Stimulated activated effector memory CD8-positive, alpha-beta T cell treated with anti-CD3 and anti-CD28 coated beads, Interleukin-12 subunit alpha, Interleukin-12 subunit beta, amount 100 ng/mL, for 72 hours (primary cell): ENCODE measurements at regions not wholly inside any gene's neighbourhood (a gene's known extent, or its start where the extent isn't known, plus 50 kb on each side); places are given as distances from the start of the nearest gene placed in this dataset.
A peak's percentile ranks its signal among the peaks of the same experiment; 100 is the strongest.
"Not testable (repeated sequence)": the region's sequence is repeated elsewhere in the genome, so short reads cannot be mapped to it uniquely, and the experiment has no call there.

ENCODE experiments used
- ATAC-seq: fragments of 150-1000 bp; cut with Tn5 transposase; 2 replicates; pipeline ENCODE4 v1.10.0; 2021
- DNase-seq, 2 donors: peaks; one replicate each; pipeline ENCODE4 v3.0.0; 2021 to 2022; ENCODE audit warnings: low spot score in 2 of 2
- H3K27ac Mint-ChIP-seq: one replicate; pipeline ENCODE4 v1.8.0; 2022; ENCODE audit warnings: mild to moderate bottlenecking, mixed read lengths
- H3K36me3 Mint-ChIP-seq: one replicate; pipeline ENCODE4 v1.8.0; 2022; ENCODE audit warnings: mild to moderate bottlenecking, mixed read lengths
- H3K4me1 Mint-ChIP-seq: one replicate; pipeline ENCODE4 v1.8.0; 2022; ENCODE audit warnings: mixed read lengths
- H3K4me3 Mint-ChIP-seq: one replicate; pipeline ENCODE4 v1.8.0; 2022; ENCODE audit warnings: mild to moderate bottlenecking, mixed read lengths
- H3K9me3 Mint-ChIP-seq: one replicate; pipeline ENCODE4 v1.8.0; 2022; ENCODE audit warnings: mixed read lengths

GRCh38 chr22:11561744-11562143 lies 3966.2 kb upstream of the OR11H1 start:
- not testable (repeated sequence) for H3K27ac Mint-ChIP-seq, H3K4me1 Mint-ChIP-seq, H3K36me3 Mint-ChIP-seq, DNase-seq, H3K4me3 Mint-ChIP-seq, H3K9me3 Mint-ChIP-seq, ATAC-seq

- H3K36me3 Mint-ChIP-seq, H3K4me1 Mint-ChIP-seq, H3K4me3 Mint-ChIP-seq, DNase-seq, ATAC-seq, H3K27ac Mint-ChIP-seq: not testable (repeated sequence)
- H3K9me3 Mint-ChIP-seq = peaks cover 20% of the 10 kb centered on the region
Observed at GRCh38 chr22:11568837-11569563, 3959.0 kb upstream of the OR11H1 start.

GRCh38 chr22:11569564-11569940 lies 3958.4 kb upstream of the OR11H1 start:
- not testable (repeated sequence) for H3K4me1 Mint-ChIP-seq, DNase-seq, H3K27ac Mint-ChIP-seq, H3K36me3 Mint-ChIP-seq, ATAC-seq, H3K4me3 Mint-ChIP-seq
- peaks cover 23% of the 10 kb centered on the region for H3K9me3 Mint-ChIP-seq

GRCh38 chr22:11573154-11573553 lies 3954.8 kb upstream of the OR11H1 start:
- H3K4me1 Mint-ChIP-seq, H3K27ac Mint-ChIP-seq: not testable (repeated sequence)

GRCh38 chr22:11574231-11574630 lies 3953.8 kb upstream of the OR11H1 start:
- ATAC-seq = peak; percentile 16
- H3K9me3 Mint-ChIP-seq = peaks cover 41% of the 10 kb centered on the region
- not testable (repeated sequence) for H3K36me3 Mint-ChIP-seq, H3K4me1 Mint-ChIP-seq, H3K4me3 Mint-ChIP-seq, DNase-seq, H3K27ac Mint-ChIP-seq

More at GRCh38 chr22:11573154-11573553, 3954.8 kb upstream of the OR11H1 start:
- H3K9me3 Mint-ChIP-seq = peaks cover 39% of the 10 kb centered on the region
- not testable (repeated sequence) for H3K36me3 Mint-ChIP-seq, H3K4me3 Mint-ChIP-seq, DNase-seq, ATAC-seq

GRCh38 chr22:11574659-11575058 lies 3953.3 kb upstream of the OR11H1 start:
- DNase-seq, H3K36me3 Mint-ChIP-seq: not testable (repeated sequence)

GRCh38 chr22:11576740-11577139 lies 3951.3 kb upstream of the OR11H1 start:
- not testable (repeated sequence) for ATAC-seq, H3K4me3 Mint-ChIP-seq, H3K27ac Mint-ChIP-seq, DNase-seq, H3K4me1 Mint-ChIP-seq, H3K36me3 Mint-ChIP-seq
- H3K9me3 Mint-ChIP-seq = peaks cover 47% of the 10 kb centered on the region

More at GRCh38 chr22:11574659-11575058, 3953.3 kb upstream of the OR11H1 start:
- not testable (repeated sequence) for H3K4me3 Mint-ChIP-seq, H3K4me1 Mint-ChIP-seq, ATAC-seq, H3K27ac Mint-ChIP-seq
- H3K9me3 Mint-ChIP-seq = peaks cover 45% of the 10 kb centered on the region

GRCh38 chr22:11578115-11578514 lies 3949.9 kb upstream of the OR11H1 start:
- not testable (repeated sequence) for H3K36me3 Mint-ChIP-seq, H3K4me3 Mint-ChIP-seq, ATAC-seq, DNase-seq, H3K4me1 Mint-ChIP-seq, H3K27ac Mint-ChIP-seq
- peaks cover 45% of the 10 kb centered on the region for H3K9me3 Mint-ChIP-seq

GRCh38 chr22:11578551-11578950 lies 3949.4 kb upstream of the OR11H1 start:
- not testable (repeated sequence) for H3K36me3 Mint-ChIP-seq, H3K27ac Mint-ChIP-seq, ATAC-seq, H3K4me3 Mint-ChIP-seq, H3K4me1 Mint-ChIP-seq, DNase-seq
- H3K9me3 Mint-ChIP-seq = peaks cover 49% of the 10 kb centered on the region

GRCh38 chr22:11582048-11582447 lies 3945.9 kb upstream of the OR11H1 start:
- H3K4me1 Mint-ChIP-seq, ATAC-seq, H3K27ac Mint-ChIP-seq, DNase-seq, H3K36me3 Mint-ChIP-seq, H3K4me3 Mint-ChIP-seq: not testable (repeated sequence)
- H3K9me3 Mint-ChIP-seq = peaks cover 47% of the 10 kb centered on the region

- H3K36me3 Mint-ChIP-seq, DNase-seq, H3K4me3 Mint-ChIP-seq, ATAC-seq, H3K4me1 Mint-ChIP-seq, H3K27ac Mint-ChIP-seq: not testable (repeated sequence)
- H3K9me3 Mint-ChIP-seq = peaks cover 35% of the 10 kb centered on the region
Observed at GRCh38 chr22:11584231-11584630, 3943.8 kb upstream of the OR11H1 start.

GRCh38 chr22:11594552-11594951 lies 3933.4 kb upstream of the OR11H1 start:
- not testable (repeated sequence) for H3K36me3 Mint-ChIP-seq, H3K27ac Mint-ChIP-seq, DNase-seq, H3K4me3 Mint-ChIP-seq, H3K4me1 Mint-ChIP-seq, ATAC-seq
- H3K9me3 Mint-ChIP-seq = peaks cover 33% of the 10 kb centered on the region

- not testable (repeated sequence) for DNase-seq, H3K36me3 Mint-ChIP-seq, H3K4me3 Mint-ChIP-seq, ATAC-seq, H3K27ac Mint-ChIP-seq, H3K4me1 Mint-ChIP-seq
- peaks cover 13% of the 10 kb centered on the region for H3K9me3 Mint-ChIP-seq
Observed at GRCh38 chr22:11597666-11598358, 3930.2 kb upstream of the OR11H1 start.

GRCh38 chr22:11598492-11599440 lies 3929.2 kb upstream of the OR11H1 start:
- ATAC-seq (peak; percentile 21), DNase-seq (no peak)
- Mint-ChIP-seq H3K36me3 (no peaks in the 10 kb centered on the region), H3K4me1 (no peaks in the 10 kb centered on the region), H3K27ac (no peak overlapping the region), H3K9me3 (peaks cover 6% of the 10 kb centered on the region), H3K4me3 (no peak overlapping the region)

- not testable (repeated sequence) for H3K4me1 Mint-ChIP-seq, ATAC-seq, H3K27ac Mint-ChIP-seq, H3K9me3 Mint-ChIP-seq, H3K4me3 Mint-ChIP-seq, DNase-seq, H3K36me3 Mint-ChIP-seq
Observed at GRCh38 chr22:11599456-11599855, 3928.5 kb upstream of the OR11H1 start.
